GM21723 (cell line): ENCODE measurements at regions not wholly inside any gene's neighbourhood (a gene's known extent, or its start where the extent isn't known, plus 50 kb on each side); places are given as distances from the start of the nearest gene placed in this dataset.
"Not testable (repeated sequence)": the region's sequence is repeated elsewhere in the genome, so short reads cannot be mapped to it uniquely, and the experiment has no call there.

Experiments
- ATAC-seq: cut with Tn5 transposase; IDR thresholded peaks from one replicate; pipeline ENCODE4 v1.9.1; 2021; ENCODE audit warnings: mild to moderate bottlenecking, moderate library complexity; ENCODE audit not compliant: unreplicated experiment

DNA sequence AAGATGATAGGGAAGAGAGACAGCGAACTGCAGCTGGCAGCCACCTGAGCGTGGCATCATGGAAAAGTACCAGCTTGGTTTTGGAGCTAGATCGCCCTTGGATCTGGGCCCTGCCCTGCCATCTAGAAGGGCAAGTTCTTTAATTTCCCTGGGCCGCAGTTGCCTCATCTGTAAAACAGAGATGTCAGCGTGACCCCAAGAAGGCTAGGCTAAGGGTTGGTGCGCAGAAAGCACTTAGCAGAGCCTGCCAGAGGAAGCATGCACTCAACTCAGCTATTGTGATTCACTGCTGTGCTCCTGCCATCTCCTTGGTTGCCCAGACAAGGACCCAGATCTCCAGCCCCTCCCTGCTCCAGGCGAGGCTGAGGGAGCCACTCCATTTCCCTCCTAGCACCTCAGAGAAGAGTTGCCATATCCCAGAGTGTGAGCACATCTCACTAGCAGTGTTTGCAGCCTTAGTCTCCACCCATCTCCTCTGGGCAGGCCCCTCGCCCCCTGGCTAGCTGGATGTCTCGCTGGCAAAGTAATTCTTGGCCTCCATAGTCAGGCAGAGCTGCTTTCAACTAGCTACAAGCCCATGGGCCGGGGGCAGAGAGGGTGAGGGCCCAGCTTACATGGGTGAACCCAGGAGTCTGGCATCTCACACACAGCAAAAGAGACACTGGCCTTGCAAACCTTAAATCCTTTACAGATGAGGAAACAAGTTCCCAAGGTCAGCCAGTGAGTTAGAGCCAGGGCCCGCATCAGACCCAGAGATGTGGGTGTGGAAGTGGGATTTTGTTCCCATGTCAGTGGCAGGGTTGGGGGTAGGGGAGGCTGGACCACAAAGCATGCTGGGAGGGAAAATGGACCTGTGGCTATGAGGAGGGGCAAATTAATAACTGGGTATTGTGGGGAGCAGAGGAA is 280.7 kb upstream of the TLE3 start:
- no peak for ATAC-seq

GRCh38 chr15:70376929-70377691 is 279.4 kb upstream of the TLE3 start:
- ATAC-seq = no peak

DNA sequence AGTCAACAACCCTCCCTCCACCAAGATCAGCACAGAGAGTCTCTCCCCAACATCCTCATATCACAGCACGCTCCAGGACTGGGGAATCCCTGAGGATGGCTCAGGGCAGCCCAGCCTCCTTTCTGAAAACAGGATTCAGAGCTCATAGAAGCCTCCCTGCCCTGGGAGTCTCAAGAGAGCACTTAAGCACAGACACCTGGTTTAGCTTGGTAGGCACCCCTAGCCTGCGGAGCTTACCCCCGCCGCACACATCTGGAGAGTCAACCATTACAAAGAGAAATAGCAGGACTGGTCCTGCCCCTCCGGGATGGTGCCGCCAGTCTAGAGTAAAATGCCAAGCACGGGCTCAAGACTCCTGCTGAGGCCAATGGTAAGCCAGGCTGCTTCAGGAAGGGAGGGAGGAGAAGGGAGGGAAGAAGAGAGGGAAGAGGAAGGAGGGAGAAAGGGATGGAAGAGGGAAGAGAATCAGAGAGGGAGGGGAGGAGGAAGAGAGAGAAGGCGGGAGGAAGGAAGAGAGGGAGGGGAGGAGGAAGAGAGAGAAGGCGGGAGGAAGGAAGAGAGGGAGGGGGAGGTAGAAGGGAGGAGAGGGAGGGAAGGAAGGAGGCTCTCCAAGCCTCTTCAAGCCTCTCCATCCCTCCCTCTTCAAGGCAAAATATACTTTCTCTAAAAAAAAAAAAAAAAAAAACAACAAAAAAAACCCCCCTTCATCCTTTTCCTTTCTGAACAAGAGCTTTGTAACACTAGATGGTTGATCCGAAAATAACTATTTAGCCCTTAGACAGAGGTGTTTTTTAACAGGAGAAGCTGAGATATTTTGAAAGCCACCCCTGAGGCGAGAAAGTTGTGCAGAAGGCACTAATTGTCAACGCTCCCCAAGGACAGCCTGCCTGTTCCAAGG is 278.6 kb upstream of the TLE3 start:
- ATAC-seq = no peak

DNA sequence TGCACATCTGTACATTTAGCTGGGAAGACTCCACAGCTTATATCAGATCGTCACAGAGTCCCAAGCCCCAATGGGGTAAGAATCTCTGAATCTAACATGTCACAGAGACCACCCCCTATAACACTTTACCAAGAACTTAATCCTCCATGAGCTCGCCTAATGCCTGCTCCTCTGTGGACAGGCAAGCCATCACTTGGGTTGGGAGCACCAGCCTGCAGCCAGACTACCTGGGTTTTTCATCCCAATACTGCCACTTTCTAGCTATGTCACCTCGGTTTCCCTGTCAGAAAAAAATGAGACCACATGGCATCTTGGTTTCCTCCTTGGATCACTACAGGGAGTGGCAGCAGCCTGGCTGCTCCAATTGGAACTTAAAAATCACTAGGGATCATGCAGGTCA is 277.9 kb upstream of the TLE3 start:
- no peak for ATAC-seq

- no peak for ATAC-seq
Measured at GRCh38 chr15:70375006-70375431, 277.3 kb upstream of the TLE3 start.

DNA sequence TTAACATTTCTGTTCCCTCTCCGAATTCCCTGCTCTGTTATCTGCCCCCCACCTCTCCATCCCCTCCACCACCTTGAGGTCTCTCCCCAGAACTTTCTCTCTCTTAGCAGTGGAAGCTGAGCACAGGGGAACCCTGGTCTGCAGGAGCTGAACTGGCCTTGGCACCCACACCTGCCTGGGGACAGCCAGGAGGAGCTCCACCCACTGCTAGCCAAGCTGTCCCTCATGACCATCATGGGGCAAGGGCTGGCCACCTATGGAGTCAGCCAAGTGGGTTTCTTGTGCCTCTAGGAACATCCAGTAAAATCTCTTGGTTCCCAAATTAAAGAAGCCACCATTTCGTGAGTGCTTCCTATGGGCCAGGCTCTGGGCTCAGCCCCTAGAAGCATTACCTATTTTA is 276.4 kb upstream of the TLE3 start:
- ATAC-seq = no peak

GRCh38 chr15:70373439-70373838 is 275.7 kb upstream of the TLE3 start:
- not testable (repeated sequence) for ATAC-seq

DNA sequence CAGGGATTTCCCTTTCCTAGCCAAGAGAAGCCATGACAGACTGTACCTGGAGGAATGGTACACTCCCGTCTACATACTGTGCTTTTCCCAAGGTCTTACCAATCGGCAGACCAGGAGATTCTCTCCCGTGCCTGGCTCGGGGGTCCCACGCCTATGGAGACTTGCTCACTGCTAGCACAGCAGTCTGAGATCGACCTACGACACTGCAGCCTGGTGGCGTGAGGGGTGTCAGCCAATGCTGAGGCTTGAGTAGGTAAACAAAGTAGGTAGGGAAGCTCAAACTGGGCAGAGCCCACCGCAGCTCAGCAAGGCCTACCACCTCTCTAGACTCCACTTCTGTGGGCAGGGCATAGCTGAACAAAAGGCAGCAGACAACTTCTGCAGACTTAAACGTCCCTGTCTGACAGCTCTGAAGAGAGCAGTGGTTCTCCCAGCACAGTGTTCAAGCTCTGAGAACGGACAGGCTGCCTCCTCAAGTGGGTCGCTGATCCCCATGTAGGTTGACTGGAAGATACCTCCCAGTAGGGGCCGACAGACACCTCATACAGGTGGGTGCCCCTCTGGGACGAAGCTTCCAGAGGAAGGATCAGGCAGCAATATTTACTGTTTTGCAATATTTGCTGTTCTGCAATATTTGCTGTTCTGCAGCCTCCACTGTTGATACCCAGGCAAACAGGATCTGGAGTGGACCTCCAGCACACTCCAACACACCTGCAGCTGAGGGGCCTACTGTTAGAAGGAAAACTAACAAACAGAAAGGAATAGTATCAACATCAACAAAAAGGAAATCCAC is 270.4 kb upstream of the TLE3 start:
- ATAC-seq = not testable (repeated sequence)

DNA sequence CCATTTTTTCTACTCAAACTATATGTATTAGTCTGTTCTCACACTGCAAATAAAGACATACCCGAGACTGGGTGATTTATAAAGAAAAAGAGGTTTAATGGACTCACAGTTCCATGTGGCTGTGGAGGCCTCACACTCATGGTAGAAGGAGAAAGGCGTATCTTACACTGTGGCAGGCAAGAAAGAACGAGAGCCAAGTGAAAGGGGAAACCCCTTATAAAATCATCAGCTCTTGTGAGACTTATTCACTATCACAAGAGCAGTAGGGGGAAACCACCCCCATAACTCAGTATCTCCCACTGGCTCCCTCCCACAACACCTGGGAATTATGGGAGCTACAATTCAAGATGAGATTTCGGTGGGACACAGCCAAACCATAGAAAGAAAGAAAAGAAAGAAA is 266.3 kb upstream of the TLE3 start:
- not testable (repeated sequence) for ATAC-seq

DNA sequence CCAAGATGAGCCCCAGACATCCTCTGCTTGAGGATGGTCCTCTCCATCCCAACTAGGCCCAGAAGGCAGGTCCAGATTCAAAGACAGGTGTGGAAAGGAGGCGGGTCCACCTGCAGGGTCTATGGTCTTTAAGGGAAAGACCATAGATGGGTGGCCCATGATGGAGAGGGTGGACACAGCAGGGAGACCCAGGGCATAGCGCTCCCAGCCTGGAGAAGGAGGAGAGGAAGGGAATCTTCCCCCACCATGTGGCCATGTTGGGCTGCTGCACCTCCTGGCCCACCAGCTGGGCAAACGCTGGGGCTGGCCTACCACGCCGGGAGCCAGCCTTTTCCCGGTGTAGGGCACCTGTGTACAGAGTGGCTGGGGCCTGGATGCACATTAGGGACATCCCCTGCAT is 265.2 kb upstream of the TLE3 start:
- ATAC-seq = no peak

DNA sequence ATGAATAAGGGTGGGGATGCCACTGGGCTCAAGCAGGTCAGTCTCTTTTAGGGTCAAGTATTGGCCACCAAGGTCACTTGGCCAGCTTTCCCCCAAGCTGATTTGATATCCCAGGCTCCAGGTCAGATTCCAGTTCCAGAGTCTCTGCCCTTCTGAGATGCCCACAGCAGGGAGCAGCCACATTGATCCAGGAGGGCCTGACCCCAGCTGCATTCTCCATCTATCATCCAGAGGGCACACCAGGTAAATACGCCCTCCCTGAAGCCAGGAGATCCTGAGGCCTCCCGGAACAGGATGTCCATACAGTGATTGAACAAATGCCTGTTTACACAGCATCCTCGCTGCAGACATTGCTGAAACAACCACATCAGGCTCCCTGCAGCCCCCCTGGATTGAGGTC is 264.6 kb upstream of the TLE3 start:
- ATAC-seq = no peak

DNA sequence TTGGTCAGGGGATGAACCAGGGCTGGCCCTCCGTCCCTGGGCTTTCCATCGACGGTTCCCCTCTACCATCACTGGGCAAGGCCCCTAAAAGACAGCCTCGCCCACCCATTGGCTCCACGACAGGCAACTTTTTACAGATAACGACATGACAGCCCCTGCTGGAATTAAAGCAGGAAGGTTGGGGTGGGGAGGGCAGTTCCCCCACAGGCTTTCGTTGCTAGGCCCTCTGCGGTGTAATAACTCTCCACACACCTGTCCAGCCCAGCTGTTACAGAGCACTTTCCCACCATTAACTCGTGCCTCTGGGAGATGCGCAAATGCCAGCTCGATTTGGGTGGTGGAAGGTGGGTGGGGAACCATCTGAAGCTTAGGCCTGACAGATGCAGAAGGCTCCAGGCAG is 264.2 kb upstream of the TLE3 start:
- ATAC-seq = no peak

GRCh38 chr15:70361106-70361505 is 263.4 kb upstream of the TLE3 start:
- no peak for ATAC-seq

DNA sequence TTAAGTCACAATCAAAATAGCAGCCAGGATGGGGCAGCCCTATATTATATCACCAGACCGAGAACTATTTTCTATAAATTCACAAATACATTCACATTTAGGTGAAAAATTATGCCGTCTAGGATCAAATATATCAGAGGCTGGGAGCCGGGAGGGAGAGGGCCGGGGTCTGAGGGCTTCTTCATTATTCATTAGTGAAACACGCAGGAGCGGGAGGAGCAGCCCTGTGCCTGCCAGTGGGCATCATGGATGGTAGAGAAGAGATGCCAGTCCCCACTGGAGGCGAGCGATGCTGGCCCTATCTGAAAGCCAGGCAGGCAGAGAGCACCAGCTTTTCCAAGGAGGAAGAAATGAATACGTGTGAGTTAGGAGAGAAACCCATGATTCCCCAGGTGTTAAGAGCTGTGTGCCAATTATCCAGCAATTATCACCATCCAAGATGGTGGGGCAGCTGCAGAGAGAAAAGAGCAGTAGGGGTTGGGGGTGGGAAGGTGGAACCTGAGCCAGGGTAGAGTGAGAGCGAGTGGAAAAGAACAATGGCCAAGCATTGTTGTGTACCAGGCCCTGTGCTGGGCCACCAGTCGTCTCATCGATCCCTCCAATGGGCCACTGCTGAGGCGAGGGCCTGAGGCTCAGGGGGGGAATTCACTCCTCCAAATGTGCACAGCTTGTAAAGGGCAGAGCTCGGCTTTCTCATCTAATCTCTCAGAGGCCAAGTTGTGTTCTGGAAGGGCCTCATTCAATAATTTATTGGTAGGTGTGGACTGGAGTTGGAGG is 261.3 kb upstream of the TLE3 start:
- ATAC-seq = no peak

GRCh38 chr15:70358011-70358819 is 260.5 kb upstream of the TLE3 start:
- no peak for ATAC-seq

- no peak for ATAC-seq
Measured at GRCh38 chr15:70357453-70357852, 259.7 kb upstream of the TLE3 start.

DNA sequence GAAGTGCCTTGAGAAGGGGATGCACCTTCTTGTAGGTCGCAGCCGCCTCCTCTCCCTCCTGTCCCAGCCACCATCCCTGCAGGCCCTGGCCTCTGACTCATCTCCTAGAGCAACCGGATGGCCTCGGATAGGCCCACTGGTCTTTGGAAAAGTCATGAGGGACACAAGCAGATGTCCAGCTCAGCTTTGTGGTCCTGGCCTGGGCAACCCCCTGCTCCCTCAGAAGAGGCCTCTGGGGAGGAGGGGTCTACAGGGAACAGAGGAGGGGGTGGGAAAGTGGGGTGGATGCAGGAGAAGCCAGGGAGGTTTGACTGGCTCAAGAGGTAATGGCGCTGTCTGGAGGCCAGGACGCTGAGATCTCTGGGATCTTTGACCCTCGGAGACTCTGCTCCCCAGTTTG is 259.2 kb upstream of the TLE3 start:
- no peak for ATAC-seq

- ATAC-seq = no peak
Measured at GRCh38 chr15:70356062-70356860, 258.5 kb upstream of the TLE3 start.
